GM10266 (cell line): ENCODE measurements at regions not wholly inside any gene's neighbourhood (a gene's known extent, or its start where the extent isn't known, plus 50 kb on each side); places are given as distances from the start of the nearest gene placed in this dataset.
"Not testable (repeated sequence)": the region's sequence is repeated elsewhere in the genome, so short reads cannot be mapped to it uniquely, and the experiment has no call there.

ENCODE experiments used
- DNase-seq: peaks from one replicate; pipeline ENCODE4 v3.0.0; 2012; ENCODE audit errors: extremely low spot score
- TF ChIP-seq, protein P1 (sequence below): IDR thresholded peaks from 2 replicates; pipeline ENCODE4 v1.5.1; 2012; ENCODE audit warnings: mild to moderate bottlenecking, low read depth; ENCODE audit not compliant: control insufficient read depth, insufficient read depth; ENCODE audit errors: missing control alignments

GRCh38 chr2:2586068-2586776, 255.1 kb upstream of the MYT1L start:
- TF ChIP-seq, protein P1, sequence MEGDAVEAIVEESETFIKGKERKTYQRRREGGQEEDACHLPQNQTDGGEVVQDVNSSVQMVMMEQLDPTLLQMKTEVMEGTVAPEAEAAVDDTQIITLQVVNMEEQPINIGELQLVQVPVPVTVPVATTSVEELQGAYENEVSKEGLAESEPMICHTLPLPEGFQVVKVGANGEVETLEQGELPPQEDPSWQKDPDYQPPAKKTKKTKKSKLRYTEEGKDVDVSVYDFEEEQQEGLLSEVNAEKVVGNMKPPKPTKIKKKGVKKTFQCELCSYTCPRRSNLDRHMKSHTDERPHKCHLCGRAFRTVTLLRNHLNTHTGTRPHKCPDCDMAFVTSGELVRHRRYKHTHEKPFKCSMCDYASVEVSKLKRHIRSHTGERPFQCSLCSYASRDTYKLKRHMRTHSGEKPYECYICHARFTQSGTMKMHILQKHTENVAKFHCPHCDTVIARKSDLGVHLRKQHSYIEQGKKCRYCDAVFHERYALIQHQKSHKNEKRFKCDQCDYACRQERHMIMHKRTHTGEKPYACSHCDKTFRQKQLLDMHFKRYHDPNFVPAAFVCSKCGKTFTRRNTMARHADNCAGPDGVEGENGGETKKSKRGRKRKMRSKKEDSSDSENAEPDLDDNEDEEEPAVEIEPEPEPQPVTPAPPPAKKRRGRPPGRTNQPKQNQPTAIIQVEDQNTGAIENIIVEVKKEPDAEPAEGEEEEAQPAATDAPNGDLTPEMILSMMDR, result no peak
- DNase-seq, result no peak

DNA sequence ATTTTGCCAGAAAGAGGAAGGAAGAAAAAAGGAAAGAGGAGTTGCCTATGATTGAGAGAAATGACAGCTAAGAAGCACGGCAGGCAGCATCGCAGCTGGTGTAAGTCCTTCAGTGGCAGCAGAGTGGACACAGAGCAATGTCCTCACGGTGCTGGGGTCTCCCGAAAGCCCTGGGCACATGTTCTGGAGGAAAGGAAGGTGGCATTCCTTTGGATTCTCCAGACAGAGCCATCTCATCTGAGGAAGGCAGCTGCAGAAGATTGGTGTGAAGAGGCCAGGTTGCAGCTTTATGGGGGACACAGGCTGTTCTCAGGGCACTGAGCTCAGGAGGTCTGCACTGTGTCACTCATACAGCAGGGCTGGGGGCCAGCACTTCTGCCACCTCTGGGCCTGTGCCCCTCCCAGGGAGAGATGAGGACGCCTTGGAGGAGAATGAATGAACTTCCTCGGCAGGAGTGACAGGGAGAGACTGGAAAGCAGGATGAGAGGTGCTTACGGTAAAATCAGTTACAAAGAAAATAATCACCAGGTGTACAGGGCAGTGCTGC, 252.0 kb upstream of the MYT1L start:
- TF ChIP-seq, protein P1, result no peak
- DNase-seq, result no peak

- no peak for DNase-seq
- TF ChIP-seq, protein P1, result no peak
These were observed 250.5 kb upstream of the MYT1L start for GRCh38 chr2:2581331-2582159.

GRCh38 chr2:2580841-2581240, 249.8 kb upstream of the MYT1L start:
- DNase-seq, result not testable (repeated sequence)

DNA sequence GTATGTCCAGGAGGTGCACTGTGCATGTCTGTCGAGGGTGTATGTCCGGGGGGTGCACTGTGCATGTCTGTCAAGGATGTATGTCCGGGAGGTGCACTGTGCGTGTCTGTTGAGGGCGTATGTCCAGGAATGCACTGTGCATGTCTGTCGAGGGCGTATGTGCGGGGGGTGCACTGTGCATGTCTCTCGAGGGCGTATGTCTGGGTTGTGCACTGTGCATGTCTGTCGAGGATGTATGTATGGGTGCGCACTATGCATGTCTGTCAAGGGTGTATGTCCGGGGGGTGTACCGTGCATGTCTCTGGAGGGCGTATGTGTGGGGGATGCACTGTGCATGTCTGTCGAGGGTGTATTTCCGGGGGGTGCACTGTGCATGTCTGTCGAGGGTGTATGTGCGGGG, 249.3 kb upstream of the MYT1L start:
- no peak for DNase-seq
- TF ChIP-seq, protein P1, result no peak

- no peak for DNase-seq
- TF ChIP-seq, protein P1, result no peak
These were observed 248.7 kb upstream of the MYT1L start for GRCh38 chr2:2579814-2580213.

GRCh38 chr2:2577407-2577831, 246.3 kb upstream of the MYT1L start:
- DNase-seq, result no peak
- TF ChIP-seq, protein P1, result no peak
